Vagina (tissue), 2 donors: ENCODE measurements at regions not wholly inside any gene's neighbourhood (a gene's known extent, or its start where the extent isn't known, plus 50 kb on each side); places are given as distances from the start of the nearest gene placed in this dataset.

Experiments
- POLR2A ChIP-seq, 2 donors: fragments of 450-650 bp; IDR thresholded peaks; one replicate each; pipeline ENCODE4 v1.6.1; 2017; ENCODE audit warnings: antibody characterized with exemption in 2 of 2, mild to moderate bottlenecking in 2 of 2, moderate library complexity in 2 of 2
- POLR2AphosphoS5 ChIP-seq, 2 donors: sonication (generic); formaldehyde crosslinking; IDR thresholded peaks; one replicate each; pipeline ENCODE4 v1.9.0; 2017; ENCODE audit warnings: antibody characterized with exemption in 2 of 2, mild to moderate bottlenecking in 2 of 2, low read depth in 1 of 2; ENCODE audit not compliant: insufficient read depth in 1 of 2
- TF ChIP-seq, protein P1 (sequence below), 3 experiments: fragments of 450-650 bp in 2 of 3; fragments of 200-600 bp in 1 of 3; sonication (generic) in 1 of 3; IDR thresholded peaks; one replicate each; pipeline ENCODE4 v1.5.1; 2017 to 2019; ENCODE audit warnings: antibody characterized with exemption in 3 of 3, mild to moderate bottlenecking in 2 of 3, moderate library complexity in 2 of 3

DNA sequence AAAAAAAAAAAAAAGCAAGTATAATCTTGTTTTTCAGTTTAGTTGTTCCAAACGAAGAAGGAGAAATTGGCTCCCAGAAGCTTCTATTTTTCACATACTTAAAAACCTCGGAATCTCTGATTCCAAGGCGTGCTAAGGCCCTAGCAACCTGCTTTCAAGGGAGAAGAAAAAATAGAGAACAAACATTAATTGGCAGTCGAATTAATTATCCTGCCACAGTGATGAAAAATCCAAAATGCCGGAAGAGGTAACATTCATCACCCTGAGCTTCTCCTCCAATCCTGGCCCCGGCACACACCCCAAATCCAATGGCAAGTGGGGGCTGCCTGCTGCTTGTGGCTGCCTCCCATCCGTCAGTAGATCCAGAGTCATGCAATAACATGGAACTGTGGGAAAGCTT, 250.2 kb upstream of the CHAC2 start:
- TF ChIP-seq, protein P1, sequence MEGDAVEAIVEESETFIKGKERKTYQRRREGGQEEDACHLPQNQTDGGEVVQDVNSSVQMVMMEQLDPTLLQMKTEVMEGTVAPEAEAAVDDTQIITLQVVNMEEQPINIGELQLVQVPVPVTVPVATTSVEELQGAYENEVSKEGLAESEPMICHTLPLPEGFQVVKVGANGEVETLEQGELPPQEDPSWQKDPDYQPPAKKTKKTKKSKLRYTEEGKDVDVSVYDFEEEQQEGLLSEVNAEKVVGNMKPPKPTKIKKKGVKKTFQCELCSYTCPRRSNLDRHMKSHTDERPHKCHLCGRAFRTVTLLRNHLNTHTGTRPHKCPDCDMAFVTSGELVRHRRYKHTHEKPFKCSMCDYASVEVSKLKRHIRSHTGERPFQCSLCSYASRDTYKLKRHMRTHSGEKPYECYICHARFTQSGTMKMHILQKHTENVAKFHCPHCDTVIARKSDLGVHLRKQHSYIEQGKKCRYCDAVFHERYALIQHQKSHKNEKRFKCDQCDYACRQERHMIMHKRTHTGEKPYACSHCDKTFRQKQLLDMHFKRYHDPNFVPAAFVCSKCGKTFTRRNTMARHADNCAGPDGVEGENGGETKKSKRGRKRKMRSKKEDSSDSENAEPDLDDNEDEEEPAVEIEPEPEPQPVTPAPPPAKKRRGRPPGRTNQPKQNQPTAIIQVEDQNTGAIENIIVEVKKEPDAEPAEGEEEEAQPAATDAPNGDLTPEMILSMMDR (IDR thresholded peaks at IDR 0.05): no peak
- TF ChIP-seq POLR2A (IDR thresholded peaks at IDR 0.05) (no peak), POLR2AphosphoS5 (IDR thresholded peaks at IDR 0.05; ENCODE audit: insufficient read depth in 1 of 2, low read depth in 1 of 2) (no peak)
